Liver (tissue), 8 donors: ENCODE measurements at regions not wholly inside any gene's neighbourhood (a gene's known extent, or its start where the extent isn't known, plus 50 kb on each side); places are given as distances from the start of the nearest gene placed in this dataset.

Experiments used
- DNase-seq: peaks from one replicate; pipeline ENCODE4 v3.0.0-alpha.2; 2017; ENCODE audit warnings: low spot score
- H3K27ac ChIP-seq, 2 donors: one replicate each; pipeline ENCODE4 v1.7.0; 2013; ENCODE audit warnings: inconsistent platforms in 2 of 2, low read length in 2 of 2, control low read depth in 1 of 2, low read depth in 1 of 2, mild to moderate bottlenecking in 1 of 2
- H3K27me3 ChIP-seq, 4 donors: one replicate each; pipeline versions ENCODE4 v1.6.1 to v1.7.0; 2013; ENCODE audit warnings: low read length in 3 of 4, inconsistent platforms in 1 of 4, mild to moderate bottlenecking in 1 of 4, moderate library complexity in 1 of 4; ENCODE audit not compliant: control insufficient read depth in 4 of 4, insufficient read depth in 4 of 4
- H3K36me3 ChIP-seq, 4 donors: one replicate each; pipeline versions ENCODE4 v1.6.1 to v1.7.0; 2013; ENCODE audit warnings: low read length in 3 of 4, mild to moderate bottlenecking in 3 of 4, low read depth in 1 of 4, moderate library complexity in 1 of 4; ENCODE audit not compliant: control insufficient read depth in 4 of 4, insufficient read depth in 3 of 4
- H3K4me1 ChIP-seq, 4 donors: one replicate each; pipeline versions ENCODE4 v1.6.1 to v1.7.0; 2013; ENCODE audit warnings: low read length in 3 of 4, mild to moderate bottlenecking in 3 of 4, moderate library complexity in 1 of 4; ENCODE audit not compliant: control insufficient read depth in 4 of 4, insufficient read depth in 4 of 4
- H3K4me3 ChIP-seq, 3 donors: one replicate each; pipeline versions ENCODE4 v1.6.1 to v1.7.0; 2013; ENCODE audit warnings: low read length in 3 of 3, control low read depth in 1 of 3, low read depth in 1 of 3, mild to moderate bottlenecking in 1 of 3
- H3K9ac ChIP-seq, 2 donors: one replicate each; pipeline ENCODE4 v1.7.0; 2013; ENCODE audit warnings: low read length in 2 of 2, mild to moderate bottlenecking in 2 of 2, moderate library complexity in 2 of 2, control low read depth in 1 of 2, low read depth in 1 of 2
- H3K9me3 ChIP-seq, 4 donors: one replicate each; pipeline versions ENCODE4 v1.6.1 to v1.7.0; 2013; ENCODE audit warnings: low read length in 3 of 4; ENCODE audit not compliant: control insufficient read depth in 4 of 4
- ATF3 ChIP-seq: IDR thresholded peaks from 2 replicates; pipeline ENCODE4 v1.6.1; 2016; ENCODE audit warnings: antibody characterized with exemption
- CTCF ChIP-seq: fragments of 150-350 bp; IDR thresholded peaks from 2 replicates; pipeline ENCODE4 v1.5.1; 2017; ENCODE audit warnings: improper control_type of control experiment, low read depth, low read length; ENCODE audit not compliant: missing input control
- EGR1 ChIP-seq, 2 donors: IDR thresholded peaks; 2 replicates each; pipeline ENCODE4 v1.6.1; 2016 to 2018; ENCODE audit warnings: antibody characterized with exemption in 2 of 2, low read depth in 2 of 2
- FOXA1 ChIP-seq: IDR thresholded peaks from 2 replicates; pipeline ENCODE4 v1.6.1; 2016; ENCODE audit warnings: antibody characterized with exemption
- FOXA2 ChIP-seq: IDR thresholded peaks from 2 replicates; pipeline ENCODE4 v1.6.1; 2016; ENCODE audit warnings: antibody characterized with exemption
- GABPA ChIP-seq, 2 donors: IDR thresholded peaks in 1 of 2; conservative IDR thresholded peaks in 1 of 2; 2 replicates each; pipeline ENCODE4 v1.6.1; 2016; ENCODE audit warnings: antibody characterized with exemption in 2 of 2, mild to moderate bottlenecking in 1 of 2, moderate library complexity in 1 of 2
- HNF4A ChIP-seq, 2 donors: conservative IDR thresholded peaks; 2 replicates each; pipeline ENCODE4 v1.6.1; 2016; ENCODE audit warnings: antibody characterized with exemption in 2 of 2, mild to moderate bottlenecking in 2 of 2
- HNF4G ChIP-seq: IDR thresholded peaks from 2 replicates; pipeline ENCODE4 v1.6.1; 2016; ENCODE audit warnings: antibody characterized with exemption
- JUND ChIP-seq, 2 donors: IDR thresholded peaks; 2 replicates each; pipeline ENCODE4 v1.6.1; 2016; ENCODE audit warnings: antibody characterized with exemption in 2 of 2
- MAX ChIP-seq: IDR thresholded peaks from 2 replicates; pipeline ENCODE4 v1.6.1; 2016; ENCODE audit warnings: antibody characterized with exemption
- NR2F2 ChIP-seq: IDR thresholded peaks from 2 replicates; pipeline ENCODE4 v1.6.1; 2016; ENCODE audit warnings: antibody characterized with exemption
- RAD21 ChIP-seq, 2 donors: IDR thresholded peaks; 2 replicates each; pipeline ENCODE4 v1.6.1; 2016; ENCODE audit warnings: antibody characterized with exemption in 2 of 2, mild to moderate bottlenecking in 2 of 2
- RXRA ChIP-seq, 2 donors: IDR thresholded peaks; 2 replicates each; pipeline ENCODE4 v1.6.1; 2017 to 2018; ENCODE audit warnings: antibody characterized with exemption in 2 of 2, mild to moderate bottlenecking in 1 of 2
- SP1 ChIP-seq: IDR thresholded peaks from 2 replicates; pipeline ENCODE4 v1.6.1; 2018; ENCODE audit warnings: antibody characterized with exemption, mild to moderate bottlenecking
- TAF1 ChIP-seq: conservative IDR thresholded peaks from 2 replicates; pipeline ENCODE4 v1.6.1; 2016; ENCODE audit warnings: antibody characterized with exemption, mild to moderate bottlenecking
- WGBS: extraction: QIAGEN DNeasy Blood & Tissue Kit; methylation state at CpG from one replicate; pipeline ENCODE4 v1.1.7; 2013; 5-methylcytosine and 5-hydroxymethylcytosine counted together
- TF ChIP-seq, protein P1 (sequence below): IDR thresholded peaks from 2 replicates; pipeline ENCODE4 v1.6.1; 2016; ENCODE audit warnings: antibody characterized with exemption, mild to moderate bottlenecking
- TF ChIP-seq, protein P2 (sequence below): IDR thresholded peaks from 2 replicates; pipeline ENCODE4 v1.6.1; 2016; ENCODE audit warnings: antibody characterized with exemption
- donor health status: healthy.
- donor health status: healthy.
- donor health status: healthy.
- donor health status: healthy.
- donor health status: healthy.

DNA sequence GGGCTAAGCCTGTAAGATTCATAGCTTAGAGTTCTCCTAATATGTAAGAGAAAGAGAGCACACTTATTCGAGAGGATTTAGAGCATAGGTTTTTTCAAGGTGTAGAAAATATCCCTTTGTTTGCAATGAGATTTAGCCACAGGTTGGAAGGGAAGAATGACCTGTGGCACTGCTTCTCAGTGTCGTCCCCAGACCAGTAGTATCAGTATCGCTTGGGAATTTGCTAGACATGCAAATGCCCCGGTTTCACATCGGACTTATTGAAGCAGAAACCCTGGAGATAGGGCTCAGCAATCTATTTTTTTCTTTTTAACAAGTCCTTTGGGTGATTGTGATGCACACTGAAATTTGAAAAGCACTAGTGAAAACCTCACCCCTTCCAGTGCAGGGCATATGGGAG is 362.6 kb upstream of the C11orf87 start:
- H3K27ac ChIP-seq, result no peak overlapping the region
- TF ChIP-seq FOXA2, result no peak
- TF ChIP-seq GABPA (IDR thresholded peaks at IDR 0.05 in 1 of 2, conservative IDR thresholded peaks at IDR 0.05 in 1 of 2), result no peak
- no peak for TF ChIP-seq CTCF
- TF ChIP-seq, protein P1, sequence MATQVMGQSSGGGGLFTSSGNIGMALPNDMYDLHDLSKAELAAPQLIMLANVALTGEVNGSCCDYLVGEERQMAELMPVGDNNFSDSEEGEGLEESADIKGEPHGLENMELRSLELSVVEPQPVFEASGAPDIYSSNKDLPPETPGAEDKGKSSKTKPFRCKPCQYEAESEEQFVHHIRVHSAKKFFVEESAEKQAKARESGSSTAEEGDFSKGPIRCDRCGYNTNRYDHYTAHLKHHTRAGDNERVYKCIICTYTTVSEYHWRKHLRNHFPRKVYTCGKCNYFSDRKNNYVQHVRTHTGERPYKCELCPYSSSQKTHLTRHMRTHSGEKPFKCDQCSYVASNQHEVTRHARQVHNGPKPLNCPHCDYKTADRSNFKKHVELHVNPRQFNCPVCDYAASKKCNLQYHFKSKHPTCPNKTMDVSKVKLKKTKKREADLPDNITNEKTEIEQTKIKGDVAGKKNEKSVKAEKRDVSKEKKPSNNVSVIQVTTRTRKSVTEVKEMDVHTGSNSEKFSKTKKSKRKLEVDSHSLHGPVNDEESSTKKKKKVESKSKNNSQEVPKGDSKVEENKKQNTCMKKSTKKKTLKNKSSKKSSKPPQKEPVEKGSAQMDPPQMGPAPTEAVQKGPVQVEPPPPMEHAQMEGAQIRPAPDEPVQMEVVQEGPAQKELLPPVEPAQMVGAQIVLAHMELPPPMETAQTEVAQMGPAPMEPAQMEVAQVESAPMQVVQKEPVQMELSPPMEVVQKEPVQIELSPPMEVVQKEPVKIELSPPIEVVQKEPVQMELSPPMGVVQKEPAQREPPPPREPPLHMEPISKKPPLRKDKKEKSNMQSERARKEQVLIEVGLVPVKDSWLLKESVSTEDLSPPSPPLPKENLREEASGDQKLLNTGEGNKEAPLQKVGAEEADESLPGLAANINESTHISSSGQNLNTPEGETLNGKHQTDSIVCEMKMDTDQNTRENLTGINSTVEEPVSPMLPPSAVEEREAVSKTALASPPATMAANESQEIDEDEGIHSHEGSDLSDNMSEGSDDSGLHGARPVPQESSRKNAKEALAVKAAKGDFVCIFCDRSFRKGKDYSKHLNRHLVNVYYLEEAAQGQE, result no peak
- no peak for TF ChIP-seq SP1
- TF ChIP-seq RXRA (IDR thresholded peaks at IDR 0.05), result no peak
- no peak for TF ChIP-seq ATF3
- TF ChIP-seq TAF1, result no peak
- TF ChIP-seq NR2F2, result no peak
- TF ChIP-seq, protein P2, sequence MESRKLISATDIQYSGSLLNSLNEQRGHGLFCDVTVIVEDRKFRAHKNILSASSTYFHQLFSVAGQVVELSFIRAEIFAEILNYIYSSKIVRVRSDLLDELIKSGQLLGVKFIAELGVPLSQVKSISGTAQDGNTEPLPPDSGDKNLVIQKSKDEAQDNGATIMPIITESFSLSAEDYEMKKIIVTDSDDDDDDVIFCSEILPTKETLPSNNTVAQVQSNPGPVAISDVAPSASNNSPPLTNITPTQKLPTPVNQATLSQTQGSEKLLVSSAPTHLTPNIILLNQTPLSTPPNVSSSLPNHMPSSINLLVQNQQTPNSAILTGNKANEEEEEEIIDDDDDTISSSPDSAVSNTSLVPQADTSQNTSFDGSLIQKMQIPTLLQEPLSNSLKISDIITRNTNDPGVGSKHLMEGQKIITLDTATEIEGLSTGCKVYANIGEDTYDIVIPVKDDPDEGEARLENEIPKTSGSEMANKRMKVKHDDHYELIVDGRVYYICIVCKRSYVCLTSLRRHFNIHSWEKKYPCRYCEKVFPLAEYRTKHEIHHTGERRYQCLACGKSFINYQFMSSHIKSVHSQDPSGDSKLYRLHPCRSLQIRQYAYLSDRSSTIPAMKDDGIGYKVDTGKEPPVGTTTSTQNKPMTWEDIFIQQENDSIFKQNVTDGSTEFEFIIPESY, result no peak
- TF ChIP-seq MAX, result no peak
- TF ChIP-seq HNF4G, result no peak
- no peak for TF ChIP-seq RAD21 (IDR thresholded peaks at IDR 0.05)
- TF ChIP-seq HNF4A (conservative IDR thresholded peaks at IDR 0.05), result no peak
- no peak for TF ChIP-seq FOXA1
- TF ChIP-seq JUND (IDR thresholded peaks at IDR 0.05), result no peak
- no peak for TF ChIP-seq EGR1 (IDR thresholded peaks at IDR 0.05; ENCODE audit: low read depth in 2 of 2)
- H3K27me3 ChIP-seq, result peaks cover 0 to 6% (median 0%) of the 10 kb centered on the region in 4 donors
- no peak overlapping the region for H3K9ac ChIP-seq
- 72% methylated on average over 5 of the region's 5 CpGs for WGBS
- H3K9me3 ChIP-seq, result no peaks in the 10 kb centered on the region
- H3K36me3 ChIP-seq, result no peaks in the 10 kb centered on the region
- DNase-seq, result no peak
- H3K4me3 ChIP-seq, result no peak overlapping the region
- H3K4me1 ChIP-seq, result no peaks in the 10 kb centered on the region

- Histone ChIP-seq H3K4me1 (no peaks in the 10 kb centered on the region), H3K9ac (no peak overlapping the region), H3K27ac (no peak overlapping the region), H3K27me3 (peaks cover 0 to 4% (median 0%) of the 10 kb centered on the region in 4 donors), H3K4me3 (no peak overlapping the region), H3K36me3 (no peaks in the 10 kb centered on the region), H3K9me3 (no peaks in the 10 kb centered on the region)
- 80% methylated on average over 1 of the region's 1 CpG for WGBS
- no peak for DNase-seq
- TF ChIP-seq HNF4G, result no peak
- TF ChIP-seq, protein P1, result no peak
- no peak for TF ChIP-seq SP1
- TF ChIP-seq FOXA1, result no peak
- TF ChIP-seq FOXA2, result no peak
- TF ChIP-seq GABPA (IDR thresholded peaks at IDR 0.05 in 1 of 2, conservative IDR thresholded peaks at IDR 0.05 in 1 of 2), result no peak
- TF ChIP-seq RAD21 (IDR thresholded peaks at IDR 0.05), result no peak
- TF ChIP-seq TAF1, result no peak
- TF ChIP-seq MAX, result no peak
- no peak for TF ChIP-seq ATF3
- no peak for TF ChIP-seq CTCF
Measured at GRCh38 chr11:109061394-109061793, 360.6 kb upstream of the C11orf87 start.
